ENCODE measurements at regions not wholly inside any gene's neighbourhood (a gene's known extent, or its start where the extent isn't known, plus 50 kb on each side); places are given as distances from the start of the nearest gene placed in this dataset.
A peak's percentile ranks its signal among the peaks of the same experiment; 100 is the strongest.

DNA sequence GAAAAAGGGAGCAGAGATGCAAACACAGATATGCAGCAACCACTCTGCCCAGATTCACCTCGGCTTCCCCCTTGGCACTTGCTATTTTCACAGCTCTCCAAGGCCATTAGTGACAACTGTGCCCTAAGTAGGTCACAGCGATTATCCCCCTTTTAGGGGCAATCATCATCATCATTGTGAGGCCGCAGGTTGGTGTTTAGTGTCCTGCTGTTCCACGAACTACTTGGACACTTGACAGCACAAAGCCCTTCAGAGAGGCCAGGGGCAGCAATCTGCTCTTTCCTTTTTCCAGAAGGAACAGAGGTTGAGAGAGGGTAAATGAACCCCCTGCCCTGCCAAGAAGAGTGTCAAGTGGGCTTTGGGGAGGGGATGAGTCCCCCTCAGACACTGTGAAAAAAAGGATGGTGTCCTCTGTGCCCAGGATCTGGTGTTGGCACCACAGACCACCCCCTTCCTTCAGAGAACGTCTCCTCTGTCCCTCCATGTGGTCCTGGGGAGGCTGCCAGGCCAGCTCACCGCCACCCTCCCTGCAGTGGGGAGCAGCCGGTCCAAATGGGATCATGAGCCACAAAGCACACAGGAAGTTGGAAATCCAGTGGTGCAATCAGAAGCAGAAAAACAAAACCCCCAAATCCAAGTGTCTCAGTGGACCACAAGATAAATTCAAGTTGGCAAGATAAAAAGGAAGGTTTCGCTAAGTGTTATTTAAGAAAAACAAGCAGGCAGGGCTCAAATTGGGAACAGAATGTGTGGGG is 78.4 kb upstream of the MED9 start:
- no peak for DNase-seq

DNA sequence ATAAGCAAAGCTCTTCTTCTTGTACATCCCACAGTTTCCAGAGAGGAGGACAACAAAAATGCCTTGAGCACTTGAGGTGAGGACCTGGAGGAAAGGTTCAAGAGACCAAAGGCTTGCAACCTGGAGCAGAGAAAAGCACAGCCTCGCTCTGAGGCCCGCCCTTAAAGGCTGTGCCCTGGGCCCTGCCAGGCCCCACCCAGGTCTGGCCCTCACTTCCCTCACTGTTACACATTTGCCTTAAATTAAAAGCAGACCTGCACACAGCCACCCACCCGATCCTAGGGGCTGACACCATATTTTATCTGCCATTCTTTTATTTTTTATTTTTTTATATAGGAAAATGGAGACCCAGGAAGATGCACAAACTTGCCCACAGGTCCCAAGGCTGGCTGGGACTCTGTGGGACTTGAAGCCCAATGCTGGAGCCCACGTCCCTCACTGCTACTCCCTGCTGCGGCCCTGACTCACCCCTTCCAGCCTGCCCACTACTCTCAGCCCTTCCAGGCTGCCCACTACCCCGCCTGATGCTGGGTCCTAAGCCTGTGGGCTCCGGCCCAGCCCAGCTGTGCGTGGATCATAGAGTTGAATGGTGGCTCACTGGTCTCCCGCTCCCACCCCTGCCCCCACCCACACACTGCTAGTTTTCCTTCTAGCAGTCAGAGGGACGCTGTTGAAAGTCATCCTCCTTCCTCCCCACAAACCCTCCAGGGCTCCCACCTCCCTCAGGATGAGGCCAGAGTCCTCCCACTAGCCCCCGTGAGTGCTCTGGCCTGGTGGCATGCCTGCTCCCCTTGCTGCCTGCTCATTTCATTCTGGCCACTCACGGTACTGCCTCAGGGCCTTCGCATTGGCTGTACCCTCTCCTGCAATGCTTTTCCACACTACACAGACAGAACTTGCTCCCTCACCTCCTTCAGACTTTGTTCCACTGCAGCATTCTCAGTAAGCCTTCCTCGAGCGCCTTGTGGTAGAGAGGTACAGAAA is 77.6 kb upstream of the MED9 start:
- no peak for DNase-seq

DNA sequence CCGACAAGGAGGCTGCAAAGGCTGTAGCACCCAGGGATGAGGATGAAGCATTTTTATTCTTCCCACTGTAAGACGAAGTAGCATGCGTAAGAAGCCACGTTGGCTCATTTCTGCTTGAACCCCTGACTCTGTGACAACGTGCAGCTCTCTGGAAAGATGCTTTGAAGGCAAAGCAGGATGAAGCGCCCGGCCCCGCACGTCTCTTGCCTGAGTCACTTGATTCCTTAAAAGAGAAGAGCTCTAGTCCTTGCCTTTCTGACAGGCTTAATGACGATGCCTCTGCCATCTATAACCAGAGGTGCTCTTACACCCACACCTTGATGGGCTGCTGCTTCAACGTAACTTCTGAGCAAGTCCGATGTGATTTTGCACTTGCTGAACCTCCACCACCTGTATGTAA is 76.7 kb upstream of the MED9 start:
- no peak for DNase-seq

DNA sequence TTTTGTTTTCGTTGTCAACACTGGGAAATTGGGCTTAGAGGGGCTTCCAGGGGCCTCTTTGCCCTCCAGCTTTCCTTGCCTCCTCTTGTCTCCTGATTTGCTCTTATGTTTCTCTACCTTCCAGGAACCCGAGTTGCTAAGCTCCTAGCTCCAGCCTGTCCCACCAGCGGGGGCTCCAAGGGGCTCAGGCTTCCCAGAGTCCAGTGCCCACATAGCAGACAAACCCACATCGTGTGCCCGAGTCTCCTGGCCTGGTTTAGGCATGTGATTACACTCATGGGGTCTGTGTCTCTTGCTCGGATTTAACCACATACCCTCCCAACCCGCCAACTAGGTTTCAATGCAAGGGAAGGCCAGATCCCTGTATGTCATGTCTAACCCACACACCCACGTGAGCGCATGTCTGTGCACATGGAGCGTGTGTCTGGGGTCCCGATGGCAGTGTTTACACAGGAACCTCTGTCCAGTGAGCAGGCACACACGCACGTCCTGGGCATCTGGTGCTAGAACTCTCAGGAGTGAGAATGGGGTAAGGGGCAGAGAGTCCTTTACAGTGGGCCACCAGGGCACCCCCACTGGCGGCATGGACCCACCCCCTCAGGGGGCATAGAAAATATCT is 76.1 kb upstream of the MED9 start:
- no peak for DNase-seq

DNA sequence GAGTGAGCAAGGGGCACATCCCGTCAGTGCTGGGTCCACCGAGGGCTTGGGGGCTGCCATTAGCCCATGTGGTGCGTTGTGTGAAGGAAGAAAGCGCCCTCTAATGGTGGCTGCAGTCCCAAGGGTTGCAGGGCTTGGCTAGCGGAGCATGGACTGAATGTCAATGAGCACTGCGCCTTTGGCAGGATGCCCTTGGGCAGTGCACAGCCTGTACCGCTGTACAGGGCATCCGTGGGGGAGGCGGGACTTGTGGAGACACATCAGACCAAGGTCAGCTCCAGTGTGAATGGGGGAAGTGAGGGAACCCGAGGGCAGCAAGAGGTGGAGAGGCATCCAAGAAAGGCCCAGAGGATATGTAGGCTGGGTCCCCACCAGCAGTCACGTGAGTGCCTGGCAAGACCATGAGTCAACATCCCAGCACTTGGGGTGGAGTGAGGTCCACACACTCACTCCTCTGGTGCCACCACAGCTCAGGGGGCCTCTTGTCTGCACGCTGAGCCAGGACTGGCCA is 75.5 kb upstream of the MED9 start:
- no peak for DNase-seq

DNA sequence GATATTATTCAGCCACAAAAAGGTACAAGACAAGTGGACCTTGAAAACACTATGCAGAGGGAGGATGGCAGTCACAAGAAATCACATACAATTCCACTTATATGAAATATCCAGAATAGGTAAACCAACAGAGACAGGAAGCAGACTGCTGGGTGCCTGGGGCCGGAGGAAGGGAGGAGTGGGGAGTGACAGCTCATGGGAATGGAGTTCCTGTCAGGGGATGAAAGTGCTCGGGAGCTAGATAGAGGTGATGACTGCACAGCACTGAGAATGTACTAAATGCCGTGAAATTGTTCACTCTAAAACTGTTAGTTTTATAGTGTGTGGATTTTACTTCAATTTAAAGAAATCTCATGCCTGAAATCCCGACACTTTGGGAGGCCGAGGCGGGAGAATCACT is 74.2 kb upstream of the MED9 start:
- no peak for DNase-seq

DNA sequence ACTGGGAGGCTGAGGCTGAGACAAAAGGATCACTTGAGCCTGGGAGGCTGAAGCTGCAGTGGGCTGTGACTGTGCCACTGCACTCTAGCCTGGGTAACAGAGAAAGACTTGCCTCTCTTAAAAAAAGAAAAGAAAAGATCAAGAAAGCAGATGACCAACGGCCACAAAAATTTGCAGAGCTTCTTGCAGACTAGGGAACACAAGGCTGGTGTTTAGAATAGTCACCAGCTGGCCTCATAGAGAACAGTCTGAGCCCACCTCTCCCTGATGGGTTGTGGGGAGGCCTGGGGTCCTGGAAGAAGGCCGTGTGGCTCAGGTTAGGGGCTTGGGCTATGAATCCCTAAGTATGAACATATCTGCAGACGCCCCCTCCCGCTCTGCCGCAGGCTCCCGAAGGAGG is 73.7 kb upstream of the MED9 start:
- no peak for DNase-seq

DNA sequence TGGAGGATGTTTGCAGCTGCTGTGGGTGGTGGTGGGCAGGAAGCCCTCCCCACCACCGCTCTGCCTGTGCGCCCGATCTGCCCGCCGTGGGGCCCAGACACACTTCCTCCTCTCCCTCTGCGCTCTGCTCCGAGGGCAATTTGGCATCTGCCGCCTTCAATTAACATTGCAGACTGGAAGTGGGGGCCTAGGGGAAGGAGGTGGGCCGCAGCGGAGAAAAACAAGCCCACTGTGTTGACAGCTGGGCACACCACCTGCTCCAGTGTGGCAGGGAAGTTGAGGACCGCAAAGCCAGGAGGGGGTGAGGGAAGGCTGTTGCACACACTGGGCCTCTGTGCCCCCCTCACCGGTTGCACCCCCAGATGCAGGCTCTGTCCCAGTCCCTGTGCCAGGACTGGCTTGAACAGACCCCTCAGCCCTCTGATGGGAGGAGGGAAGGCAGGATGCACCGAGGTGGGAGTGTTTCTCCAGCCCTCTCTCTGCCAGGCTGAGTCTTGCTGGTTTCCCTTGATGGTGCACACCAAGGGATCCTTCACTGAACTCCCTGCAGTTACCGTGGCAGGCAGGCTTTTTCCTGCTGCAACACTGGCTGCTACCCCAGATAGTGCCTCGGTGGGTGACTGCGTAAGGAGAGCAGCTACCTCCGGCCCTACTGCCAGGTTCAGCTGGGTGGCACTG is 72.8 kb upstream of the MED9 start:
- DNase-seq = peak; percentile 52

DNA sequence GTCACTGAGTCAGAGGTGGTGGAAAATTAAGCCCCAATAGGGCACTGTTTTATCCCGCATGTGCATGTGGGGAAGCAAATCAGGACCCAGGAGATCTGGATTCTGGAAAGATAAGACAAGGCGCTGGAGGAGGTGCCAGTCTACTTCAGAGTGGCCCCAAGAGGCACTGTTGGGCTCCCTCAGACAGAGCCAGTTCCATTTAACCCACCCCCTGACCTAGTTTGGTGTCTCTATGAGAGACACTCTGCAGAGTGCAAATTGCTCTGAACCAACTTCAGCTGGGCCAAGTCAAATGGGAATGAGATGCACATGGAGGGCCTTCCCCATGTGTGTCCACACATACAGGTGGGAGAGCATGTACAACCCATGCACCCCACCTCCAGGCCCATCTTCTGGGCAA is 71.1 kb upstream of the MED9 start:
- no peak for DNase-seq

DNA sequence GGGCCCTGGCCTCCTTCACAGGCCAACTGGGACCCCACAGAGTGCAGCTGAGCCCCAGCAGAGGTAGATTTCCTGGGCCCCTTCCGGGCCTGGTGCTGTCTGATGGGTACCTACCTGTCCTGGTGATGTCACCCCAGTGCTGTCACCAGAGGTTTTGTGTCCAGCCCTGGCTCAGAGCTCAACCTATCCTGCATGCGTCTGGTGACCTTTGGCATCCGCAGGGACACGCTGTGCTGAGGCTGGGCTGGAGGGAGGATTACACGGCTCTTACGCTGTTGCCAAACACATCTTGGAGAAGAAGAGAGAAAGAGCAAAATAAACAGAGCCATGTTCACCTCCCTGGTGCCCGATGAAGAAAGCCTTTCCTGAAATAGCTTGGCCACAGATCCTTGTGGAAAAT is 70.6 kb upstream of the MED9 start:
- DNase-seq = no peak

DNA sequence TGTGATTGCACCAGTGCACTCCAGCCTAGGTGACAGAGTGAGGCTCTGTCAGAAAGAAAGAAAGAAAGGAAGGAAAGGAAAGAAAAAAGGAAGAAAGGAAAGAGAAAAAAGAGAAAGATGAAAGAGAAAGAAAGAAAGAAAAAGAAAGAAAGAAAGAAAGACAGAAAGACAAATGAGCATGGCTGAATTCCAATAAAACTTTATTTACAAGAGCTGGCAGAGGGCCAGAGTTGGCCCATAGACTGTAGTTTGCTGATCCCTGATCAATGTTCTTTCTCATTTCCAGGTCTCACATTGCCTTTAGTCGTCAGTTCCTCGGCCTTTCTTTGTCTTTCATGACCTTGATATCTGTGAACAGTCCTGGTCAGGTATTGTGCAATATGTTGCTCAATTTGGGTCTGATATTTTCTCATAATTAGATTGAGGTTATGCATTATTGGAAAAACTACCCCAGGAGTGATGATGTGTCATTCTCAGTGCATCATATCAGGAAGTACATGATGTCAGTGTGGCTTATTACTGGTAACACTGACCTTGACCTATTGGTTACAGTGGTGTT is 68.5 kb upstream of the MED9 start:
- DNase-seq = no peak

DNA sequence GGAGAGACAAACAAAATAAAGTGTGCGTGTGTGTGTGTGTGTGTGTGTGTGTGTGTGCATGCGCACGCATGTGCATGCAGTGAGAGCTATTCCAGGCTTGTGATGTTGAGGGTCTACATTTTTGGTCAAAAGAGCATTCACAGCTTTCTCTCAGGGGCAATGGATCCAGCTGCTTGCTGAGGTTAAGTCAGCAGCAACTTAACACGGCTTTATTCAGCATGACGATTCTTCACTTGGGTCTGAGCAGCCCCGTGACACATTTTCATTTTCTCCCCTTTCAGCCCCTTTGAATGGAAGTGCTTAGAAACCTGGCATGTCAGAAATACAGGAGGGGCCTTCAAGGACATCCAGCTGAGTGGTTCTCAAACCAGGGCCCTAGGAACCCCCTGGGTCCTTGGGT is 66.4 kb upstream of the MED9 start:
- DNase-seq = no peak

DNA sequence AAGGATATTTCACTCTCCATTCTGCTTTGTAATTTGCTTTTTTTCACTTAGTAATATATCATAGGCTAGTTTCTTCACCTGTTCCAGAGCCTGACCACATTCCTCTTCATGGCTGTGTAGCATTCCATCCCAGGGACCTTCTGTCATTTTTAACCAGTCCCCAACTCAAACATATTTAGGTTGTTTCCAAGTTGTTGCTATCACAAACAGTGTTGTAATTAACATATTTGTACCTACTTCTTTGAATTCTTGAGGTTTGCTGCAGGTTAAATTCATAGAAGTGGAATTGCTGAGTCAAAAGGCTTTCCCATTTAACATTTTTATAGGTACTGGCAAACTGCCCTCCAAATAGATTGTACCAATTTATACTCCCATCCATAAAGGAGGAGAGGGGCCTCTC is 65.1 kb upstream of the MED9 start:
- no peak for DNase-seq

DNA sequence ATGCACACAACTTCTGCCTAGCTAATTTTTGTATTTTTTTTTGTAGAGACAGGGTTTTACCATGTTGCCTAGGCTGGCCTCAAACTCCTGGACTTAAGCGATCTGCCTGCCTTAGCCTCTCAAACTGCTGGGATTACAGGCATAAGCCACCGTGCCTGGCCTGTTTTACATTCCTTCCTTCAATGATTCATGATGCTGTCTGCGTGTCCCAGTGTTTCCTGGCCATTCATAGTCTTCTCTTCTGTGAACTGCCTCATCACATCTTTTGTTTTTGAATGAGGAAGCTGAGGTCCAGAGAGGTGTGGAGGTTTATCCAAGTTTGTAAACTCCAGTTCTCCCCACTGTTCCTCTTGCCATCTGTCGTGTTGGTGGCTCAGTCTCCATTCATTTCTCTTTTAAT is 64.5 kb upstream of the MED9 start:
- DNase-seq = no peak

DNA sequence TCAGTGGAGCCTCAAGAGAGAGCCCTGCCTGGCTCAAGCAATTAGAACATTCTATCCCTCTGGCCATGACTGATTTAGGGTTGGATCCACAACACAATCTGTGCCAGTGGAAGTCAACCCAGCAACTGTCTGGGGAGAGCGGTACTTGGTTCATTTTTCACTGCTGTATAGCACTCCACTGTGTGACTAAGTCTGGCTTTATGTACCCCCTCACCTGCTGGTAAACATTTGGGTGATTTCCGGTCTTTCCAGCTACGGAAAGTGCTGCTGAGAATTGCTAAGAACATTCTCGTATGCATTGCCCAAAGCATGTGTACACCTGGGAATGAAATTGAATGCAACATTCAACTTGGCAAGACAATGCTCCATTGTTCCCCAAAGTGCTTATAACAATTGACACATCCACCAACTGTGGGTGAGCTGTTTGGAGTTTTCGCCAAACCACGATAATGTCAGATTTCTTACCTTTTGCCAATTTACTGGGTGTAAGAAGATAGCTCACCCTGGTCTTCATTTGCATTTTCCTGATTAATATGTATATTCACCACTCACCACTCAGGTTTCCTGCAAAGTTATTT is 63.5 kb upstream of the MED9 start:
- no peak for DNase-seq

DNA sequence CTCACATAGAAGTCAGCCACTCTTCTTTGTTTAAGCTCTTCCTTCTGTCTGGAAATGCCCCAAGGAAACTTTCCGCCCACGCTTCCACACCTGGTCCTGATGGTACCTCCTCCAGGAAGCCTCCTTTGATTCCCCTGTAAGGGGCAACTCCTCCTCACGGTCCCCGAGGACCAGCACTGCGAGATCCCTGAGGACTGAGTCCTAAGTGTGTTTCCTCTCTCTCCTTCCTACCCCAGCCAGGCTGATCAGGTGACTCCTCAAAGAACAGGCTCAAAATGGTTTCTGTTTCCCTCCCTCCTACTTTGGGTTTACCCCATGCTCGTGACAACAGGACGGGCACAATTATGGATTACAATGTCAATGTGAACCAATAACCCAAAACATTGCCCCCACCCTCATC is 63.0 kb upstream of the MED9 start:
- DNase-seq = no peak

DNA sequence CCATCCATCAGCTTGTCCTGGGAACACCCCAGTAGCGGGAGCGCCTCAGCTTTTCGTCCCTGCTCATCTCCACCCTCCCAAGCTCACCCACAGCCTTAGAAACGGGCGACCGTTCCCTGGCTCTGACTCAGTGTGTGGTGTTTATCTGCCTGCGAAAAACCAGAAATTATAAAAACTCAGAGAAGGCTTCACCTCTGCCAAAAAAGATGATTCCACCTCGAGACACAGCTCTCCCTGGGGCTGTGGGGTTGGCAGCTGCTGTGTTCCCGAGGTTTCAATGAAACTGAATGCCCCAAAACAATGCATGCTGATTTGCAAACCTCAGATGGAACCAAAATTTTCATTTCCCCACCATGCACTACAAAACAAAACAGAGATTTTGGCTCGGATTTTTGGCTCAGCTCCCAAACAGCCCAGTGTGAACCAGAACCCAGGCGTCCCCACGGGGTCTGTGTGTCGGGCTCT is 62.4 kb upstream of the MED9 start:
- DNase-seq = no peak

DNA sequence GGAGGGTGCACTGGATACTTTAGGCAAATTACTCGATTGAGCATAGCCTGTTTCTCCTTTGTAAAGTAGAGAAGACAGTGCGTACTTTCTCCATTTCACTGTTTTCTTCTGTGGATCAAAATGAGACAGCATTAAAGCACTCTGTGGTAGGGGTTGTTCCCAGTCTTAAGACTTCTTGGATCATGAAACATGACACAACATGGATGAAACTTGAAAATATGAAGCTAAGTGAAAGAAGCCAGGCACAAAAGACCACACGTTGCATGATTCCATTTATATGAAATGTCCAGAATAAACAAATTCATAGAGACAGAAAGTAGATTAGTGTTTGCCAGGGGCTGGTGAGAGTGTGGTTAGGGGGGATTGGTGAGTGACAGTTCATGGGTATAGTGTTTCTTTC is 61.8 kb upstream of the MED9 start:
- no peak for DNase-seq

DNA sequence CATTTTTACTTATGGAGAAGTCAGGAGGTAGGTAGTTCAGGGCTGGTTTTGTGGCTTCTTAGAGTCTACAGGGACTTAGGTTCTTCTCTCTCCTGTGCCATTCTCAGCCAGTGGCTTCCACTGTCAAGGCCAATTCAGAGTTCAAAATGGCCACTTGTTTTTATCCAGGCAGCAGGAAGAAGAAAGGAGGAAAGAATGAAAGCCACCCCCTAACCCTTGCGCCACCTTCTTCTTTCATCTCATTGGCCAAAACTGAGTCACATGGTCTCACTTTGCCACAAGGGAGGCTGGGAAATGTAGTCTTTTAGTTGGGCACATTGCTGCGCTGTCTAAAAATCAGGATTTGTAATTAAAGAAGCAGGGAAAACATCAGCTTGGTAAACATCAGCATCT is 60.8 kb upstream of the MED9 start:
- peak; percentile 56 for DNase-seq

DNA sequence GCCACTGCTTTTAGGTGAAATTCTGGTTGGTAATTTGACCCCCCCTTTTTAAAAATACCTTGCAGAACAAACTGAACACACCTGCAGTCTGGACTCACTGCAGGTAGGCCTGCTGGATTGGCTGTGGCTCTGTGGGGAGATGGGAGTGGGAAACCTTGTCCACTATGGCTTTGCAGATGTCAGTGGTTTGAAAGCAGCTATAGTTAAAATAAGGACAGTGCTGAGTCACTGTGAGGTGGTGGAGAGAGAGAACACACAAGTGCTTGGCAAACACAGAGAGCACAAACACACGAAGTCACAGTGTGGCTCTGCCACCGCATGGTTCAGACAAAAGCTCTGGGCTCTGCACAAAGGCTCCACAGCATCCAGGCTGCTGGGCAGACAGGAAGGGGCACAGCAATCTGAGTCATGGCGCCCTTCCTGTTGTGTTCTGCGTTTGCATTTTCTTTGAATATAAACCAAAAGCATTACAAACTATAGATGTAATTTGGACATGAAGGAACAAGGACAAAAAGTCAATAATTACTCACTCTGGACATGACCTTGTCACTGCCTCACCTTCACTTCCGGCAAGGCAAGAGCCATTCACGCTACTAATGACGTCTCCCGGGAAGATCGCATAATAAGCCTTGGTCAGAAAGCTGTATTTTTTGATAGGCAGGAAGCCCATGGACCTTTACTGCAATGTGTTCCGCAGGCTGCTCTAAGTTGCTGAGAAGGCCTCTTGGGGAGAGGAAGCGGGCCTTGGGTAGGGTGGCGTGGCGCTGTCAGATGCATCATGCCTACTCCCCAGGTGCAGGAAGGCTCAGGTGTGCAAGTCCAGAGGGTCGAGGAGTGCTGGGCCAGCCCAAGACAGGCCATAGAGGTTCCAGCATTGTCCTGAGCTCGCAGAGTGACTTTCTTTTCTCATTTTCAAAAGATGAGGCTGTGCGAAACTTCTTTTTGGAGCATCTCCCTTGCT is 60.1 kb upstream of the MED9 start:
- no peak for DNase-seq

DNA sequence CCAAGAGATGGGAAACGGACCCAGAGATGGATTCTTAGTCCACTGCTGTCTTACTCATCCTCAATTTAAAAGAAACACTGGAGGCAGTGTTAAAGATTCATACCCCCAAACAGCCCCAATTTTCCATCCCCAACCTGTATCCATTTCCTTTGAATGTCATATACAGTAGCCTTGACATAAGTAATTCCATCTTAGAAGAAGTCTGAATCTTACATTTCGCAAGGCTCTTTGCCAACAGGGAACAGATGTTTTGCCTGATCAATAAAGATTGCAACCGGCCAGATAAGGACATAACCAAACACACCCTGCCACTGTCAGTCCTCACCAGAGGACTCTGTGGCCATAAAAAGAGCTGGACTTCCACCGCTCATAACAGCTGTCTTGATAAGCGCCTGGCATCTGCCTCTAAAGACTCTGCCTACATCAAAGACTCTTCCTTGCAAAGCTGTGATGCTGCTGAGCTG is 59.0 kb upstream of the MED9 start:
- DNase-seq = no peak

Measured in CD4-positive, alpha-beta T cell treated with Interleukin-10 for 1 hour (primary cell).